K562 (cell line): ENCODE measurements at regions not wholly inside any gene's neighbourhood (a gene's known extent, or its start where the extent isn't known, plus 50 kb on each side); places are given as distances from the start of the nearest gene placed in this dataset.
A peak's percentile ranks its signal among the peaks of the same experiment; 100 is the strongest.

Experiments used
- ATAC-seq: fragments of 200-7000 bp; cut with Tn5 transposase; 3 replicates; pipeline ENCODE4 v1.9.1; 2020; ENCODE audit warnings: moderate library complexity
- BruUV-seq: library from RNA; stranded (reverse); fragments of 400-500 nt; replicated peaks from 2 replicates; lab custom pipeline; 2021; lab: Mats Ljungman, UMichigan
- CTCF ChIA-PET: fragments of 300-600 bp; formaldehyde crosslinking; extraction: SDS; loops from one replicate; lab custom pipeline; 2021; ENCODE audit warnings: low intra/inter-chr PET ratio; lab: Yijun Ruan, JAX
- POLR2A ChIA-PET: fragments of 300-600, 350-650 bp; sonication (Branson Sonifier 250); formaldehyde crosslinking; extraction: SDS; loops from one replicate; lab custom pipeline; 2021; ENCODE audit warnings: antibody characterized with exemption, inconsistent platforms; lab: Yijun Ruan, JAX
- DNase-seq, 4 experiments: peaks; one replicate each; pipeline versions ENCODE4 v3.0.0 to v3.0.0-alpha.2; 2011 to 2018; ENCODE audit warnings: low spot score in 3 of 4, mixed read lengths in 3 of 4; ENCODE audit errors: extremely low read depth in 1 of 4
- FAIRE-seq: peaks from 2 replicates; lab custom pipeline; 2011; peaks lifted over from hg19 to GRCh38; lab: Jason Lieb, UNC
- H2AFZ ChIP-seq: 2 replicates; pipeline ENCODE4 v1.6.0; 2011; ENCODE audit warnings: low read depth, low read length, control low read depth, inconsistent platforms
- H3K27ac ChIP-seq: fragments of 200-600 bp; 3 replicates; pipeline ENCODE4 v1.8.0; 2011; ENCODE audit warnings: low read depth, mild to moderate bottlenecking, control low read depth, inconsistent platforms, low read length, moderate library complexity, mixed read lengths; ENCODE audit errors: extremely low read depth
- H3K27me3 ChIP-seq, 2 experiments: fragments of 300-600 bp in 1 of 2; 2 replicates in 1 of 2; 3 replicates in 1 of 2; pipeline versions ENCODE4 v1.6.0 to v1.8.0; 2011; ENCODE audit warnings: inconsistent platforms in 2 of 2, low read length in 2 of 2, mild to moderate bottlenecking in 1 of 2, mixed read lengths in 1 of 2, moderate library complexity in 1 of 2; ENCODE audit not compliant: control insufficient read depth in 2 of 2, insufficient read depth in 2 of 2
- H3K36me3 ChIP-seq: fragments of 300-600 bp; 3 replicates; pipeline ENCODE4 v1.8.0; 2011; ENCODE audit warnings: mild to moderate bottlenecking, low read length, inconsistent platforms; ENCODE audit not compliant: control insufficient read depth, insufficient read depth
- H3K4me1 ChIP-seq, 2 experiments: fragments of 200-600 bp in 1 of 2; replicated peaks in 1 of 2; 2 replicates in 1 of 2; 3 replicates in 1 of 2; pipeline versions ENCODE4 v1.5.1 to v1.8.0; 2011; ENCODE audit warnings: inconsistent platforms in 2 of 2, low read length in 2 of 2, mild to moderate bottlenecking in 1 of 2, mixed read lengths in 1 of 2, moderate library complexity in 1 of 2; ENCODE audit not compliant: control insufficient read depth in 2 of 2, insufficient read depth in 2 of 2
- H3K4me2 ChIP-seq: 2 replicates; pipeline ENCODE4 v1.6.1; 2011; ENCODE audit warnings: low read length, control low read depth, inconsistent platforms, mixed read lengths; ENCODE audit not compliant: insufficient read depth
- H3K4me3 ChIP-seq: fragments of 200-600 bp; sonication (generic), shearing (Covaris generic); 2 replicates; pipeline ENCODE4 v1.5.1; 2016; ENCODE audit warnings: control low read depth, inconsistent platforms
- H3K79me2 ChIP-seq: fragments of 200-600 bp; 3 replicates; pipeline ENCODE4 v1.8.0; 2011; ENCODE audit warnings: low read length, inconsistent platforms; ENCODE audit not compliant: control insufficient read depth, insufficient read depth
- H3K9ac ChIP-seq, 2 experiments: 2 replicates each; pipeline versions ENCODE4 v1.6.0 to v1.6.1; 2011; ENCODE audit warnings: low read depth in 2 of 2, low read length in 2 of 2, control low read depth in 1 of 2, inconsistent platforms in 1 of 2, mild to moderate bottlenecking in 1 of 2, mixed read lengths in 1 of 2; ENCODE audit not compliant: insufficient read depth in 1 of 2
- H3K9me1 ChIP-seq: one replicate; pipeline ENCODE4 v1.6.0; 2011; ENCODE audit warnings: inconsistent platforms, mild to moderate bottlenecking, low read length, moderate library complexity; ENCODE audit not compliant: control insufficient read depth, insufficient read depth
- H3K9me3 ChIP-seq: replicated peaks from 2 replicates; pipeline ENCODE4 v1.5.1; 2011; ENCODE audit warnings: low read depth, low read length, inconsistent platforms; ENCODE audit not compliant: control insufficient read depth, insufficient read depth
- H4K20me1 ChIP-seq: replicated peaks from 2 replicates; pipeline ENCODE4 v1.6.1; 2011; ENCODE audit warnings: low read length, inconsistent platforms, mixed read lengths; ENCODE audit not compliant: control insufficient read depth, insufficient read depth
- HIVEP1 ChIP-seq: fragments of 250-450 bp; sonication (Bioruptor Pico); IDR thresholded peaks from 2 replicates; pipeline ENCODE4 v1.4.0; 2020; ENCODE audit warnings: mild to moderate bottlenecking
- MEIS2 ChIP-seq: fragments of 450-650 bp; IDR thresholded peaks from 2 replicates; pipeline ENCODE4 v1.6.1; 2014; ENCODE audit warnings: mild to moderate bottlenecking; ENCODE audit not compliant: partially characterized antibody
- NR2C2 ChIP-seq, 2 experiments: fragments of 200-800 bp in 1 of 2; sonication (Bioruptor generic) in 1 of 2; sonication (generic) in 1 of 2; formaldehyde crosslinking in 1 of 2; IDR thresholded peaks; 2 replicates each; pipeline versions ENCODE4 v1.6.1 to v1.8.0; 2016 to 2022; ENCODE audit warnings: mild to moderate bottlenecking in 1 of 2, missing compliant biosample characterization in 1 of 2, missing genetic modification characterization in 1 of 2, missing genetic modification reagents in 1 of 2
- SMAD4 ChIP-seq: fragments of 250-450 bp; sonication (Bioruptor Pico); conservative IDR thresholded peaks from 2 replicates; pipeline ENCODE4 v1.8.0; 2021; ENCODE audit warnings: inconsistent platforms, mild to moderate bottlenecking, moderate library complexity
- ZNF41 ChIP-seq: fragments of 250-450 bp; sonication (Bioruptor Pico); conservative IDR thresholded peaks from 2 replicates; pipeline ENCODE4 v1.4.0; 2020; ENCODE audit warnings: mild to moderate bottlenecking
- WGBS: fragments of 100-300 bp; shearing (Covaris generic); methylation state at CpG from one replicate; pipeline ENCODE4 v1.1.6; 2016; ENCODE audit warnings: low coverage, mixed read lengths; ENCODE audit not compliant: insufficient coverage; ENCODE audit errors: missing lambda C conversion rate; 5-methylcytosine and 5-hydroxymethylcytosine counted together
- in situ Hi-C: fragments of 300-500 bp; cut with MboI; formaldehyde crosslinking; loops from 4 replicates; pipeline ENCODE4 v1.15.0; 2018; ENCODE audit warnings: inconsistent platforms, mixed read lengths
- intact Hi-C: fragments of 100-400 bp; cut with micrococcal nuclease; formaldehyde crosslinking; loops from 2 replicates; pipeline ENCODE4 v1.14.2; 2022
- TF ChIP-seq, protein P1 (sequence below): fragments of 250-450 bp; sonication (Bioruptor Pico); IDR thresholded peaks from 2 replicates; pipeline ENCODE4 v1.5.1; 2021; ENCODE audit warnings: mild to moderate bottlenecking
- TF ChIP-seq, protein P2 (sequence below): sonication (generic); formaldehyde crosslinking; IDR thresholded peaks from 2 replicates; pipeline ENCODE4 v1.9.0; 2022; ENCODE audit warnings: mild to moderate bottlenecking, missing genetic modification reagents
- TF ChIP-seq, protein P3 (sequence below): fragments of 450-650 bp; IDR thresholded peaks from 2 replicates; pipeline ENCODE4 v1.6.1; 2016; ENCODE audit warnings: low read depth, mild to moderate bottlenecking, moderate library complexity

DNA sequence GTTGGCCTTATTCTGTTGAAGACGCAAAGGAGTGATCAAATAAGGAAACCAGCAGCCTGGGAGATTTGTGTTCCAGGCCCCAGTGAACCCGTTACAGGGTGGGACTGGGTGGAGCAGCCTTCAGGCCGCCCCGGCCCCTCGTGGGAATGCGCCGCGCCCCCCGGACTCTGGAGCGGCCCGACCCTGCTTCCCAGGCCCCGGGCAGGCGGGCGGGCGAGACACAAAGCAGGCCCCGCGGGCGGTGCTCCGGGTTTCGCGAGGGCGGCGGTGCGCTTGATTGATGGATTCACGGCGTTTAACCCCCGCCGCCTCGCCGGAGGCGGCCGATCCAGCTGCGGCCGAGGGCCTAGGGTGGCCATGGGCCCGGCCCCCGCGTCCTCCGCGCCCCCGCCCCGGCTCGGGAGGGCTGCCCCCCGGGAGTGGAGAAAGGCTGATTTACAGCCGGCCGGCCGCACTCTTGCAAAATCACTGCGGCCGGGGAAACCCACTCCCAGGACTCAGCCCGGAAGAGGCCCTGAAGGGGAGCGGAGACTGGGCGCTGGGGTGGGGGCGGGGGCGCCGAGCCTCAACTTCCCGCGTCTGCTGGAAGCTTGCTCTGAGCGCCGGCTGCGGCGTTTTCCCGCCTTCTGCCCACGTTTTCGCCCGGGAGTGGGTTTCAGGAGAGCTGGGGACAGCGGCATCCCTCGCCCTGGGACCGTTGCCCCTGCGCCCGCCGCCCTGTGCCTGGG, 299.6 kb upstream of the NFE2L3 start:
- peaks cover 11 to 17% of the 10 kb centered on the region in 2 experiments for H3K4me1 ChIP-seq
- no peaks in the 10 kb centered on the region for H4K20me1 ChIP-seq
- DNase-seq (no peak), ATAC-seq (no peak), FAIRE-seq (no peak)
- no peak overlapping the region for H3K4me3 ChIP-seq
- intact Hi-C loops = loop anchor here (10.0 kb wide), 2 partner anchors 358 to 512 kb away; no protein-coding TSS in a partner anchor
- no peak overlapping the region for H3K9ac ChIP-seq
- no TSS peak for BruUV-seq
- WGBS = 49% methylated on average over 15 of the region's 70 CpGs
- H3K27me3 ChIP-seq = no peaks in the 10 kb centered on the region
- no peaks in the 10 kb centered on the region for H3K36me3 ChIP-seq
- no peaks in the 10 kb centered on the region; the same call in 2 of the 3 replicates for H3K79me2 ChIP-seq
- no peaks in the 10 kb centered on the region for H3K9me1 ChIP-seq
- H3K4me2 ChIP-seq = peak overlapping the region; percentile 53; the same call in 1 of the 2 replicates
- peak overlapping the region; percentile 29 for H2AFZ ChIP-seq
- in situ Hi-C loops = loop anchor here (5.0 kb wide), 2 partner anchors 290 to 590 kb away; no protein-coding TSS in a partner anchor
- ChIA-PET POLR2A (interaction anchor here (0.9 to 1.6 kb wide), 2 partner anchors 273 to 517 kb away, joined by 4 read pairs; no protein-coding TSS in a partner anchor), CTCF (interaction anchor here (0.7 to 1.7 kb wide), 8 partner anchors 9 to 593 kb away, joined by 3 to 10 read pairs (median 4); no protein-coding TSS in a partner anchor)
- H3K27ac ChIP-seq = no peak overlapping the region
- no peaks in the 10 kb centered on the region for H3K9me3 ChIP-seq
- no peak for TF ChIP-seq NR2C2 (CRISPR knock-in tag; IDR thresholded peaks at IDR 0.05)
- peak; percentile 31; the same call in 1 of the 2 replicates for TF ChIP-seq NR2C2 (tag; IDR thresholded peaks at IDR 0.05)
- TF ChIP-seq, protein P1, sequence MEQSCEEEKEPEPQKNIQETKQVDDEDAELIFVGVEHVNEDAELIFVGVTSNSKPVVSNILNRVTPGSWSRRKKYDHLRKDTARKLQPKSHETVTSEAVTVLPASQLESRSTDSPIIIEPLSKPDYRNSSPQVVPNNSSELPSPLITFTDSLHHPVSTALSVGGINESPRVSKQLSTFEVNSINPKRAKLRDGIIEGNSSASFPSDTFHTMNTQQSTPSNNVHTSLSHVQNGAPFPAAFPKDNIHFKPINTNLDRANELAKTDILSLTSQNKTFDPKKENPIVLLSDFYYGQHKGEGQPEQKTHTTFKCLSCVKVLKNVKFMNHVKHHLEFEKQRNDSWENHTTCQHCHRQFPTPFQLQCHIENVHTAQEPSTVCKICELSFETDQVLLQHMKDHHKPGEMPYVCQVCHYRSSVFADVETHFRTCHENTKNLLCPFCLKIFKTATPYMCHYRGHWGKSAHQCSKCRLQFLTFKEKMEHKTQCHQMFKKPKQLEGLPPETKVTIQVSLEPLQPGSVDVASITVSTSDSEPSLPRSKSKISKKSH (CRISPR knock-in tag) = no peak
- TF ChIP-seq, protein P2, sequence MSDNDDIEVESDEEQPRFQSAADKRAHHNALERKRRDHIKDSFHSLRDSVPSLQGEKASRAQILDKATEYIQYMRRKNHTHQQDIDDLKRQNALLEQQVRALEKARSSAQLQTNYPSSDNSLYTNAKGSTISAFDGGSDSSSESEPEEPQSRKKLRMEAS (CRISPR knock-in tag) = no peak
- TF ChIP-seq, protein P3, sequence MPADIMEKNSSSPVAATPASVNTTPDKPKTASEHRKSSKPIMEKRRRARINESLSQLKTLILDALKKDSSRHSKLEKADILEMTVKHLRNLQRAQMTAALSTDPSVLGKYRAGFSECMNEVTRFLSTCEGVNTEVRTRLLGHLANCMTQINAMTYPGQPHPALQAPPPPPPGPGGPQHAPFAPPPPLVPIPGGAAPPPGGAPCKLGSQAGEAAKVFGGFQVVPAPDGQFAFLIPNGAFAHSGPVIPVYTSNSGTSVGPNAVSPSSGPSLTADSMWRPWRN = no peak
- 0 out of 2 replicates have a peak, but pooled peaks have one; percentile 13 for TF ChIP-seq SMAD4 (CRISPR knock-in tag)
- no peak for TF ChIP-seq ZNF41 (CRISPR knock-in tag)
- TF ChIP-seq MEIS2 = peak; percentile 29
- TF ChIP-seq HIVEP1 (CRISPR knock-in tag) = no peak
